Keratinocyte (primary cell): ENCODE measurements at regions not wholly inside any gene's neighbourhood (a gene's known extent, or its start where the extent isn't known, plus 50 kb on each side); places are given as distances from the start of the nearest gene placed in this dataset.

Experiments
- DNase-seq: peaks from one replicate; pipeline ENCODE4 v3.0.0-alpha.2; 2011; ENCODE audit warnings: low read depth, missing footprints, low spot score
- FAIRE-seq: peaks from 2 replicates; lab custom pipeline; 2011; peaks lifted over from hg19 to GRCh38; lab: Jason Lieb, UNC
- H2AFZ ChIP-seq: 2 replicates; pipeline ENCODE4 v1.6.0; 2012; ENCODE audit warnings: low read length, control low read depth, inconsistent platforms; ENCODE audit not compliant: control insufficient read depth
- H3K27ac ChIP-seq: 2 replicates; pipeline ENCODE4 v1.5.1; 2011; ENCODE audit warnings: low read length; ENCODE audit not compliant: control insufficient read depth, insufficient read depth
- H3K27me3 ChIP-seq: 3 replicates; pipeline ENCODE4 v1.6.0; 2011; ENCODE audit warnings: low read length; ENCODE audit not compliant: control insufficient read depth, insufficient read depth; ENCODE audit errors: extremely low read depth
- H3K36me3 ChIP-seq, 2 experiments: 2 replicates in 1 of 2; 3 replicates in 1 of 2; pipeline ENCODE4 v1.5.1; 2011; ENCODE audit warnings: low read length in 2 of 2, mild to moderate bottlenecking in 1 of 2; ENCODE audit not compliant: control insufficient read depth in 2 of 2, insufficient read depth in 2 of 2; ENCODE audit errors: extremely low read depth in 1 of 2
- H3K4me1 ChIP-seq: 3 replicates; pipeline ENCODE4 v1.5.1; 2011; ENCODE audit warnings: low read length; ENCODE audit not compliant: control insufficient read depth, insufficient read depth; ENCODE audit errors: extremely low read depth
- H3K4me2 ChIP-seq: 3 replicates; pipeline ENCODE4 v1.6.0; 2011; ENCODE audit warnings: low read depth, low read length; ENCODE audit not compliant: control insufficient read depth, insufficient read depth; ENCODE audit errors: extremely low read depth
- H3K4me3 ChIP-seq, 3 experiments: fragments of 200-600 bp in 1 of 3; sonication (generic) in 1 of 3; 2 replicates in 2 of 3; 3 replicates in 1 of 3; pipeline ENCODE4 v1.5.1; 2011 to 2016; ENCODE audit warnings: low read length in 3 of 3, mild to moderate bottlenecking in 3 of 3, control low read depth in 2 of 3, inconsistent platforms in 1 of 3, low read depth in 1 of 3, mixed read lengths in 1 of 3, mixed run types in 1 of 3, moderate library complexity in 1 of 3; ENCODE audit not compliant: control insufficient read depth in 2 of 3, insufficient read depth in 2 of 3; ENCODE audit errors: extremely low read depth in 1 of 3
- H3K79me2 ChIP-seq: 2 replicates; pipeline ENCODE4 v1.6.0; 2012; ENCODE audit warnings: low read length; ENCODE audit not compliant: control insufficient read depth, insufficient read depth
- H3K9ac ChIP-seq: 3 replicates; pipeline ENCODE4 v1.6.0; 2011; ENCODE audit warnings: low read length; ENCODE audit not compliant: control insufficient read depth, insufficient read depth; ENCODE audit errors: extremely low read depth
- H3K9me1 ChIP-seq: 3 replicates; pipeline ENCODE4 v1.6.0; 2011; ENCODE audit warnings: low read length; ENCODE audit not compliant: control insufficient read depth, insufficient read depth; ENCODE audit errors: extremely low read depth
- H3K9me3 ChIP-seq: 2 replicates; pipeline ENCODE4 v1.5.1; 2012; ENCODE audit warnings: low read depth, low read length; ENCODE audit not compliant: control insufficient read depth
- H4K20me1 ChIP-seq: 3 replicates; pipeline ENCODE4 v1.6.0; 2011; ENCODE audit warnings: low read length; ENCODE audit not compliant: control insufficient read depth, insufficient read depth; ENCODE audit errors: extremely low read depth
- CTCF ChIP-seq, 3 experiments: IDR thresholded peaks in 1 of 3; conservative IDR thresholded peaks in 1 of 3; optimal IDR thresholded peaks in 1 of 3; 2 replicates in 2 of 3; 3 replicates in 1 of 3; pipeline versions ENCODE3 to v1.5.1; 2011; ENCODE audit warnings: low read length in 3 of 3, mild to moderate bottlenecking in 3 of 3, moderate library complexity in 2 of 3, control low read depth in 1 of 3, inconsistent platforms in 1 of 3; ENCODE audit not compliant: insufficient read depth in 2 of 3; ENCODE audit errors: extremely low read depth in 1 of 3
- EZH2 ChIP-seq: IDR thresholded peaks from one replicate; pipeline ENCODE4 v1.6.1; 2012; ENCODE audit warnings: inconsistent platforms, mild to moderate bottlenecking, low read length, moderate library complexity
- dilution Hi-C: fragments of 300-500 bp; cut with MboI; formaldehyde crosslinking; loops from one replicate; pipeline ENCODE4 v1.7.0; 2020; ENCODE audit warnings: low sequenced_read_pairs; ENCODE audit not compliant: extremely low pct_ligation_motif_present

DNA sequence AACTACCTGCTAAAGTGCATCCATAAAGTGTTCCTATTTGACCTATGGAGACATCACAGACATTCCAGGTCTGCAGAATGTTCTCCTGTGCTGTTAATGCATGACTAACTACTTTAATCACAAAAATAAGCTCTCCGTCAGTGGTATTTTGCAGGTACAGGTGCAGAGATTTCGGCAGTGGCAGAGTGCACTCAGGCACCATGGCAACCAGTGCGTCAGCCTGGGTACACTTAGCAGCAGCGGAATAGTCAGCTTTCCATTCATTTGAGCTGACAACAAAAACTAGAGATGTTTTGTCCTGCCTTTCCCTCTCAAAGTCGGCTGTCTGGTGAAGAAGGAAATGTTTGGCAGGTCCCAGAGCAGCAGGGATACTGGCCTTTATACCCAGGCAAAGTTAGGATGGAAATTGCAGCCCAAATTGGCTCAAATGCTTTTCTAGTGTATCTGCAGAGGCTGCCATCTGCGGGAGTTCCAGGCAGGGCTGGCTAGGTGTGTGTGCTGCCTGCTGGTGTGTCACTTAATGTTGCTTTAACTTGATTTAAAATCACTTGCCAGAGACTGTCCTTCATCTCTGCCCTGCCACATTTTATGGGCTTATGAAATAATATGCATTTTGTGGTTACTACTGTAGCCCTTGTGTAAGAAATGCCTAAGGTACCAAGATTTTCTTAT is 195.8 kb downstream of the RAP2A start:
- H3K27me3 ChIP-seq = no peaks in the 10 kb centered on the region
- H3K27ac ChIP-seq = no peak overlapping the region
- TF ChIP-seq EZH2 (no peak), CTCF (optimal IDR thresholded peaks at IDR 0.05 in 1 of 3, IDR thresholded peaks at IDR 0.05 in 1 of 3, conservative IDR thresholded peaks at IDR 0.05 in 1 of 3; ENCODE audit: extremely low read depth in 1 of 3, insufficient read depth in 2 of 3, low read length in 3 of 3) (no peak)
- H4K20me1 ChIP-seq = no peaks in the 10 kb centered on the region
- no peak for DNase-seq
- H3K36me3 ChIP-seq = no peaks in the 10 kb centered on the region
- no peaks in the 10 kb centered on the region for H3K9me1 ChIP-seq
- no peaks in the 10 kb centered on the region for H3K79me2 ChIP-seq
- H3K9me3 ChIP-seq = no peaks in the 10 kb centered on the region
- dilution Hi-C loops = no loop called here
- FAIRE-seq = no peak
- H2AFZ ChIP-seq = no peak overlapping the region
- no peak overlapping the region for H3K4me2 ChIP-seq
- H3K4me1 ChIP-seq = no peaks in the 10 kb centered on the region
- no peak overlapping the region for H3K4me3 ChIP-seq
- no peak overlapping the region for H3K9ac ChIP-seq

GRCh38 chr13:97630725-97631124 is 196.8 kb downstream of the RAP2A start:
- Histone ChIP-seq H4K20me1 (no peaks in the 10 kb centered on the region), H2AFZ (no peak overlapping the region), H3K36me3 (no peaks in the 10 kb centered on the region), H3K9me1 (no peaks in the 10 kb centered on the region), H3K9ac (no peak overlapping the region), H3K27ac (no peak overlapping the region), H3K4me2 (no peak overlapping the region), H3K9me3 (no peaks in the 10 kb centered on the region), H3K27me3 (no peaks in the 10 kb centered on the region), H3K4me3 (no peak overlapping the region), H3K79me2 (no peaks in the 10 kb centered on the region), H3K4me1 (no peaks in the 10 kb centered on the region)
- TF ChIP-seq EZH2 (no peak), CTCF (optimal IDR thresholded peaks at IDR 0.05 in 1 of 3, IDR thresholded peaks at IDR 0.05 in 1 of 3, conservative IDR thresholded peaks at IDR 0.05 in 1 of 3; ENCODE audit: extremely low read depth in 1 of 3, insufficient read depth in 2 of 3, low read length in 3 of 3) (no peak)
- DNase-seq (no peak), FAIRE-seq (no peak)
- dilution Hi-C loops = no loop called here
